ENCODE measurements at regions not wholly inside any gene's neighbourhood (a gene's known extent, or its start where the extent isn't known, plus 50 kb on each side); places are given as distances from the start of the nearest gene placed in this dataset.

GRCh38 chr20:50258790-50259483 is 68.3 kb downstream of the CEBPB start:
- DNase-seq (ENCODE audit: low read depth): no peak

- DNase-seq (ENCODE audit: low read depth): no peak
These were observed 69.3 kb downstream of the CEBPB start for GRCh38 chr20:50259705-50260478.

GRCh38 chr20:50260479-50261221 is 70.0 kb downstream of the CEBPB start:
- DNase-seq (ENCODE audit: low read depth): no peak

- no peak for DNase-seq (ENCODE audit: low read depth)
These were observed 71.0 kb downstream of the CEBPB start for GRCh38 chr20:50261471-50262212.

GRCh38 chr20:50263831-50264230 is 73.2 kb downstream of the CEBPB start:
- no peak for DNase-seq (ENCODE audit: low read depth)

- no peak for DNase-seq (ENCODE audit: low read depth)
These were observed 74.0 kb downstream of the CEBPB start for GRCh38 chr20:50264534-50265145.

GRCh38 chr20:50265245-50265946 is 74.8 kb downstream of the CEBPB start:
- DNase-seq (ENCODE audit: low read depth): no peak

GRCh38 chr20:50266293-50267040 is 75.8 kb downstream of the CEBPB start:
- DNase-seq (ENCODE audit: low read depth): no peak

GRCh38 chr20:50267041-50267865 is 76.6 kb downstream of the CEBPB start:
- DNase-seq (ENCODE audit: low read depth): no peak

- DNase-seq (ENCODE audit: low read depth): no peak
These were observed 77.2 kb downstream of the CEBPB start for GRCh38 chr20:50267866-50268219.

- DNase-seq (ENCODE audit: low read depth): no peak
These were observed 78.7 kb downstream of the CEBPB start for GRCh38 chr20:50269091-50270033.

- DNase-seq (ENCODE audit: low read depth): no peak
These were observed 79.4 kb downstream of the CEBPB start for GRCh38 chr20:50270034-50270395.

- no peak for DNase-seq (ENCODE audit: low read depth)
These were observed 79.9 kb downstream of the CEBPB start for GRCh38 chr20:50270569-50270968.

GRCh38 chr20:50271176-50271575 is 80.5 kb downstream of the CEBPB start:
- no peak for DNase-seq (ENCODE audit: low read depth)

- DNase-seq (ENCODE audit: low read depth): no peak
These were observed 81.0 kb downstream of the CEBPB start for GRCh38 chr20:50271612-50272011.

- DNase-seq (ENCODE audit: low read depth): no peak
These were observed 81.5 kb downstream of the CEBPB start for GRCh38 chr20:50272030-50272723.

GRCh38 chr20:50272724-50273446 is 82.3 kb downstream of the CEBPB start:
- no peak for DNase-seq (ENCODE audit: low read depth)
